HG02759 (cell line): ENCODE measurements at regions not wholly inside any gene's neighbourhood (a gene's known extent, or its start where the extent isn't known, plus 50 kb on each side); places are given as distances from the start of the nearest gene placed in this dataset.

Experiments used
- ATAC-seq: cut with Tn5 transposase; IDR thresholded peaks from one replicate; pipeline ENCODE4 v1.9.1; 2021; ENCODE audit warnings: mild to moderate bottlenecking, moderate library complexity; ENCODE audit not compliant: unreplicated experiment

- ATAC-seq, result no peak
Observed at GRCh38 chr4:16959305-16959704, 60.9 kb upstream of the LDB2 start.

- no peak for ATAC-seq
Observed at GRCh38 chr4:16952896-16953630, 54.6 kb upstream of the LDB2 start.

- ATAC-seq, result no peak
Observed at GRCh38 chr4:16952462-16952871, 54.0 kb upstream of the LDB2 start.
